ENCODE measurements at regions not wholly inside any gene's neighbourhood (a gene's known extent, or its start where the extent isn't known, plus 50 kb on each side); places are given as distances from the start of the nearest gene placed in this dataset.

DNA sequence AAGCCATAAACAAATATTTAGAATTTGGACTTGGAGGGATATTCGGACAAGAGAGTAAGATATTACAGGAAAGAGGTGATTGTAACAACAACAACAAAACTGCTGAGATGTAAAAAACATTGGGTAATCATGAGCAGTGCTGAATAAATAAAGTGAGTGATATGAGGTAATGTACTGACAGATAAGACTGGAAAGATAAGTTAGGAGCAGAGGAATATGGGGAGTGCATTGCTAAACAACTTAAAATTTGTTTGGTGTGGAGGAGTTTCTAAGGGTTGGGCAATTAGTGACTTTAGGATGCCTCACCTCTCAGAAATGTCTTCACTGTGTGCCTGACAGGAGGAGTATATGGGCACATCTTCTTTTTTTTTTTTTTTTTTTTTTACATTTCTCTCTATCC lies 637.8 kb upstream of the GRIA3 start:
- TF ChIP-seq, protein P1, sequence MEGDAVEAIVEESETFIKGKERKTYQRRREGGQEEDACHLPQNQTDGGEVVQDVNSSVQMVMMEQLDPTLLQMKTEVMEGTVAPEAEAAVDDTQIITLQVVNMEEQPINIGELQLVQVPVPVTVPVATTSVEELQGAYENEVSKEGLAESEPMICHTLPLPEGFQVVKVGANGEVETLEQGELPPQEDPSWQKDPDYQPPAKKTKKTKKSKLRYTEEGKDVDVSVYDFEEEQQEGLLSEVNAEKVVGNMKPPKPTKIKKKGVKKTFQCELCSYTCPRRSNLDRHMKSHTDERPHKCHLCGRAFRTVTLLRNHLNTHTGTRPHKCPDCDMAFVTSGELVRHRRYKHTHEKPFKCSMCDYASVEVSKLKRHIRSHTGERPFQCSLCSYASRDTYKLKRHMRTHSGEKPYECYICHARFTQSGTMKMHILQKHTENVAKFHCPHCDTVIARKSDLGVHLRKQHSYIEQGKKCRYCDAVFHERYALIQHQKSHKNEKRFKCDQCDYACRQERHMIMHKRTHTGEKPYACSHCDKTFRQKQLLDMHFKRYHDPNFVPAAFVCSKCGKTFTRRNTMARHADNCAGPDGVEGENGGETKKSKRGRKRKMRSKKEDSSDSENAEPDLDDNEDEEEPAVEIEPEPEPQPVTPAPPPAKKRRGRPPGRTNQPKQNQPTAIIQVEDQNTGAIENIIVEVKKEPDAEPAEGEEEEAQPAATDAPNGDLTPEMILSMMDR (IDR thresholded peaks at IDR 0.05): no peak
- no peak for TF ChIP-seq POLR2A (IDR thresholded peaks at IDR 0.05)
